HPDE6-E6E7 (cell line): ENCODE measurements at regions not wholly inside any gene's neighbourhood (a gene's known extent, or its start where the extent isn't known, plus 50 kb on each side); places are given as distances from the start of the nearest gene placed in this dataset.
"Not testable (repeated sequence)": the region's sequence is repeated elsewhere in the genome, so short reads cannot be mapped to it uniquely, and the experiment has no call there.

ENCODE experiments used
- DNase-seq: peaks from one replicate; pipeline ENCODE4 v3.0.0; 2011; ENCODE audit warnings: missing footprints; ENCODE audit errors: extremely low spot score

DNA sequence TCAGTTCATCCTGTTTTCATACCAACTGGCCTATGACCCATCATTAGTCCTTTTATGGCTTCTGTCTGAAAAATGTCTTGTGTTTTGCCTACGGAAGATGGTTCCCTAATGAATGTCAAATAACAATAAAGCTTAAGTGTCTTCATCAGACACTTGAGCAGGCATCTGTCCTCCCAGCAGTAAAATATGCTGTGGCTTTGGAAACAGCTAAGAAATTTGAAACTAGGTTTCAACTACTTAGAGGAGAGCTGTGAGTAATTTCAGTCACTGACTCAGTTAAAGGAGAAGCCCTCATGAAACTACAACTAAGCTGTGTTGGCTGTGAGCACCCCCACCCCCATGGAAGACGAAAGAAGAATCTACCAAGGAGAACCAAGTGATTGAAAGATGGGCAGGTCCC is 409.4 kb upstream of the PPP2R3A start:
- DNase-seq, result no peak

DNA sequence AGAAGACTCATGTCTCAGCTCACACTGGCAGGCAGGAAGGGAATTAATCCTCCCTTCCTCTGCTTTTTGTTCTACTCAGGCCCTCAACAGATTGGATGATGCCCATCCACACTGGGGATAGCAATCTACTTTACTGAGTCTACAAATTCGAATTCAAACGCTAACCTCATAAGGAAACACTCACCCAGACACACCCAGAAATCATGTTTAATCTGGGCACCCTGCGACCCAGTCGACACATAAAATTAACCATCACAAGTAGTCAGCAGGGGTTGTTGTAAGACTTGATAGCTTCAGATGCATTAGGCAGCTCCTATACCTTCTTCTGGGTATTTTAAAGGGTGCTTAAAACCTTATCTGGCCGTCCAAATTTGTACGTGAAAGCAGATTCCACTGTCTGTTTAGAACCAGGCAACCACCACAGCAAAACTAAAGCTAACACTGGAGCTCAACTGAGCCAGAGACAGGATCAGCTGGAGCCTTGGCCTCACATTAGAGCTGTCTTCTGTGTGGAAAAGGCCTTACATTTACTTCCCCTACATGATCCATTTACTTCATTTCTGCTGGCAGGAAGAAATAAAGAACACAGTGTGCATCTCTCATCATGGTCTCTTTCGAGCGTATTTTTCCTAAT is 407.3 kb upstream of the PPP2R3A start:
- DNase-seq, result no peak

DNA sequence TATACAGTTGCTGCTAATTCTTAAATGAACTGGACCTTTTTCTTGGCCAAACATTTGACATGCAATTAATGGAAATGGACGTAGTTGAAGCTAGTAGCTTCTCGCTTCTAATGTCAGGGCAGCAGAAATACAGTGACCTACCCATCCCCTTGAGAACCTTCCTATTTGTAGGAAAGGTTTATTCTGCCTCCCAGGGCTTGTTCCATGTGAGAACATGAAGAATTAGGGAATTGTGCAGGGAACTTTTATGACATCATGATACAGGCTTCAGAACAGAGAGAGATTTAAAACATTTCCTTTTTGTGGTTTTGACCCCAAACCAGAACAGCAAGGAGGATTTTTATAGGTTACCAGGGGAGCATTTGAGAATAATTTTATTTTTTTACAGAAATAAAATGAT is 406.6 kb upstream of the PPP2R3A start:
- DNase-seq, result no peak

DNA sequence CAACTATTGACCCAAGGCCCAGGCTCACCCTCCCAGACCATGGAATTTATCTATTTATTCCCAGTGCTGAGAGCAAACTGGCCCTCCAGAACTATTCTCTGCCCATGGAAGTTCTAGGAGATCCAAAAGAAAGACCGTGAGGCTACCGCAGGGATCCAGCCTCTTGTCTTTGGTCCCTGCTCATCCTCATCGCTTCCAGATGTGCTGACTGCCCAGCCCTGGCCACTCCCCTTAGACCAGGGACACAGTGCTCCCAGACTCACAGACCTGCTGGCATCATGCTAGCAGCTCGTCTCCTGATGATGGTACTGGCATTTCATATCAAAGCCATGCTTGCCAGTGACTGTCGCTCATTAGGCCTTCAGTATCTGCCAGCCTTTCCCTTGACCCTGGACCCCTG is 405.7 kb upstream of the PPP2R3A start:
- no peak for DNase-seq

DNA sequence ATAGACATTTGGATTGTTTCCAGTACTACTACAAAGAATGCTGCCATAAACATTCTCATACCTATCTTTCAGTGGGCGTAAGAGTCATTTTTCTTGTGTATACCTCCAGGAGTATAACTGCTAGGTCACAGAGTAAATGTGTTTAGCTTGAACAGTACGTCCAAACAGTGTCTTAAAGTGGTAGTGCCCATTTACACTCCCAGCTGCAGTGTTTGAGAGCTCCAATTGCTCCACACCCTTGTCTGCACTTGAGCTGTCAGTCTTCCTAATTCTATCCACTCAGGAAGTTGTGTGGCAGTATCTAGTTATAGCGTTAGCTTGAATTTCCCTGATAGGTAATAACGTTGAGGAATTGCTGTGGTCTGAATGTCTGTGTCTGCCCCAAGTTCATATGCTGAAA is 404.7 kb upstream of the PPP2R3A start:
- DNase-seq, result no peak

DNA sequence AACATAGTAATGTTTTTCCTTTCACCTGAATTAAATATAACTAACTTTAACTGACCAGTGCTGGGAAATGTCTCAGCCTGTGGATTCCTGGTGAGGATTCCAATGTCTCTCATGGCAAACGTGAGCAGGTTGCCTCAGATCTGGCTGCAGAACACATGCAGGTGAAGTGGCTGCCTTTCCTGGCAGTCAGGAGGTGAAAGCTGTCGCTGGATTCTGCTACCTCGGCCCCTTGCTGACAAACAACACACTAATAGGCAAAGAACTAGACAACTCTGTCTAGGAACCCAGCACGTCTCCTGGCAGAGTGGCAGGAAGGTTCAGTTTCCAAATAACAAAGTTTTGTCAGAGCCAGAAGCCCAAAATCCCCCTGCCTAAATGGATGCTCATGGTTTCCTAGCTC is 400.8 kb upstream of the PPP2R3A start:
- no peak for DNase-seq

DNA sequence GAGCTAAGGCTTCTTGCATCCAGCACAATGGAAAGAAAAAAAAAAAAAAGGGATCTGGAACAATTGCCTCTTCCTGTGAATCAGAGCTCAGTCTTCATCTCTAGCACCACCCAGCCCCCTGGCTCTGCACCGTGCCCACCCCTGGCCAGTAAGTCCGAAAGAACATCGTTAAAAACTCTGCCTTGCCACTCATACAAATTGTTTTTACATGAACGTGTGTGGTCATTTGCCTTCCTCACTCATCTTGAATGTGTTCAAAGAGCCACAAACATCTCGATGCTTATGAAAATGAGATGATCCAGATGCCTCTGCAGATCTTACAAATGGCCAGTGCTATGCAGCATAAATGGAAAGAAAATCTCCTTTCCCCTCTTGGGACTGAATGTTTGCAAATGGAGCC is 400.0 kb upstream of the PPP2R3A start:
- DNase-seq, result no peak

DNA sequence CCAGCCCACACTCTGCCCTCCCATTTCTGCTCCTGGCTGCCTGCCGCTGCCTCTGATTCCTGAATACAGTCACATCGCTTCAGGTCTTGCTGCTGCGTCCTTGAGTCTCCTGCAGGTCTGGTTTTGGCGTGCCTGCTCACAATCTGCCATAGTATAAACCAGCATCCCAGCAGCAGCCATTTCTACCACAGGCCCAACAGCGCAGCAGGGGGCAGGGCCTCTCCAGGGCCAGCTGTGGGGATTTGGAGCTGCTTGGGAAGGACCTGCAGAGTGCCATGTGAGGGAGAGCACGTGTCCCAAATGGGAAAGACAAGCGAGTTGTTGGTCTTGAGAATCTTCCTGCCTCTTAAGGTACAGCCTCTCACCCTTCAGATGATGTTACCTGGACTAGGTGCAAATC is 398.3 kb upstream of the PPP2R3A start:
- DNase-seq, result no peak

DNA sequence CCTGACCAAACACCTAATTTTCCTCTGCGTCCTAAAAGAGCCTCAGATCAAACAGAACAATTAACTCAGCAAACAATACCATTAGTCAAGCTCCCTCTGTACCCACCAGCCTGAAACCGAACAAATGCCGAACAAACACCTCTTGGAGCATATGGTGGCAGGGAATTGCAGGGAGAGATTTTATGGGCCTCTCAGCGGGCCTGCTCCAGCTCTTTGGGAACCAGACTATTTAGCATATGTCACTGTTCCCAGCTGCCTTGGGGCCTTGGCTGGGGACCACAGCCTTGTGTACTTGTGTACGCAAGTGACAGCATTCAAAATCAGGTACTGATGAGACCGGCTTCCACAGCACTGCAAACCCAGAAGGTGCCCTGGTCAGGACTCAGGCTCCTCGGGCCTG is 388.8 kb upstream of the PPP2R3A start:
- no peak for DNase-seq

DNA sequence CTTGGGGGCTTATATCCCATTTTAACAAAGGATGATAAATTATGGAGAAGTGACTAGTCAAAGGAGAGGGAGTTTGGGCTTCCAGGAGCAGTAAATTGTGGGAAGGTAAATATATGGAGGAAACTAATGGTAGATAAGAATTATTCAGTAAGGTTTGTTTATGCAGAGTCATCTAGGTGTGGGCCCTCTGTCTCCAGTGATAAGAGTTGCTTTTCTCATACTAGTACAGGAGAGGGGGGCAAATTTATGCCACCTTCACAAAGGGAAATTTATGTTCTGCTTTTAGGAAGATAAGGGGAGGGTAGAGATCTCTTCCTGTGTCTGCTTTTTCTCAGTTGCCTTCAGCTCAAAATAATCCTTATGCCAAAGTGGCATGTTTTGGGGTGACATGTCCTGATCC is 383.7 kb upstream of the PPP2R3A start:
- DNase-seq, result no peak

DNA sequence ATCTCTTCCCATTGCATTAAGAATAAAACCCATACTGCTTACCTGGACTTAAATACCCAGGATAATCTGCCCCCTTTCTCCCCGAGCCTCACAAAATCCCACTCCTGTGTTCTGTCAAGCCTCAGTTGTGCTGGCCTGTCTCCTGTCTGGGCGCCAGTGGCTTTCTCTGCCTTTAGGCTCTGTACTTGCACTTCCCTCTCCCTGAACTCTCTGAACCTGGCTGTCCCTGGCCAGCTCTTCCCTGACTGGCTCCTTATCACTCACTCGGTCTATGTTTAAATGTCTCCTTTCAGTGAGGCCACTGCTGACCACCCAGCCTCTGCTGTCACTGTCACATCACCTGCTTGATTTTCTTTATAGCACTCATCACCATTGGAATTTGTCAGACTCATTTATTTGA is 382.7 kb upstream of the PPP2R3A start:
- DNase-seq, result no peak

DNA sequence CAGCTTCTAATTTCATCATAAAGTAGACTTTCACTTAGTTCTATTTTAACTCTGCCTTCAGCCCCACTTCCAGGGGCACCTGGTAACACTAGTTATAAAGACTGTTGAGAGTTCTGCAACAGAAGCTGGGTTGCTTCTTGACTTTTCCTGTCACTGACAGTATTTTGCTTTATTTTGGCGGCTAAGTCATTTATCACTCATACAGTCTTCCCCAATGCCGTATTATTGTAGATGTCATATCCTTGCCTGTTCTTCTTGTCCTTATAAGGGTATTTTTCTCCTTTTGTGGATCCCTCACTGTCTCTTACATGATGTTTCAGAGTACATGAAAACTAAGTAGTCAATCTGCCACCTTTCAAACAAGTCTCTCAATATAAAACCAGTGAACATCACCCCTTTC is 369.0 kb upstream of the PPP2R3A start:
- no peak for DNase-seq

DNA sequence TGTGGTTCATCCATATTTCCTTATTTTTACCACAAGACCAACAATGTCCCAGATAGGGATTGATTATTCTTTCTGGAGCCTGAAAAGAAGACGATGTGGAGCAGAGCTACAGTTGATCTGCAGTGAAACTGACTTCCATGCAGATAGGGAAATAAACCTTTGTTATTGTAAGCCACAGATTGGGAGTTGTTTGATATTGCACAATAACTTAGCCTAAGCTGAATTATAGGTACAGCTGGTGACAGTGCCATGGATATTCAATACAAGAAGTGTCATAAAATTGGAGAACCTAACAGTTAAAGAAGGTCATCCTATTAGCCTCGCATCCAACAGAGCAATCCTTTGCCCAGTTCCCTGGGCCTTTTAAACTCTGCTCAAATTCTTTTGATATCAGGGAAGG is 367.7 kb upstream of the PPP2R3A start:
- no peak for DNase-seq

DNA sequence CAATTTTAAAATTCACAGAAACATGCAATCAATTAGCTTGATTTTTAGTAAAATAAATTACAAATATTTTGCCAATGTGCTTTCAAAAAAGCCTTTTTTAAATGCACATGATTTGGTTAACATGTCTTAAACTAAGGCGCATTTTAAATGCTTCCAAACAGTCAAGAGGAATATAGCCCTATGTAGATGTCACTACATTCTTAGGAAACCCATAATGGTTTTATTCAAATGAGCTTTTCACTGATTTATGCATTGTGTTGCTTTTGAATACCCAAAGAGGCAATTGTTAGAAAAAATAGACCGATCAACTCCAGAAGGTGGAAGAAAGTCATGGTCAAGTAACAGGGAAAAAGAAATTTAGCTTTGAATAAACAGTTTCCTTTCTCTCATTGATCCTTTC is 366.9 kb upstream of the PPP2R3A start:
- DNase-seq, result no peak

DNA sequence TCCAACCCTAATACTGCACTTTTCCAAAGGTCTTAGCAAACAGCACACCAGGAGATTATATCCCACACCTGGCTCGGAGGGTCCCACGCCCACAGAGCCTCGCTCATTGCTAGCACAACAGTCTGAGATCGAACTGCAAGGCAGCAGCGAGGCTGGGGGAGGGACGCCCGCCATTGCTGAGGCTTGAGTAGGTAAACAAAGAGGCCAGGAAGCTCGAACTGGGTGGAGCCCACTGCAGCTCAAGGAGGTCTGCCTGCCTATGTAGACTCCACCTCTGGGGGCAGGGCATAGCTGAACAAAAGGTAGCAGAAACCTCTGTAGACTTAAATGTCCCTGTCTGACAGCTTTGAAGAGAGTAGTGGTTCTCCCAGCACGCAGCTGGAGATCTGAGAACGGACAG is 361.0 kb upstream of the PPP2R3A start:
- not testable (repeated sequence) for DNase-seq

DNA sequence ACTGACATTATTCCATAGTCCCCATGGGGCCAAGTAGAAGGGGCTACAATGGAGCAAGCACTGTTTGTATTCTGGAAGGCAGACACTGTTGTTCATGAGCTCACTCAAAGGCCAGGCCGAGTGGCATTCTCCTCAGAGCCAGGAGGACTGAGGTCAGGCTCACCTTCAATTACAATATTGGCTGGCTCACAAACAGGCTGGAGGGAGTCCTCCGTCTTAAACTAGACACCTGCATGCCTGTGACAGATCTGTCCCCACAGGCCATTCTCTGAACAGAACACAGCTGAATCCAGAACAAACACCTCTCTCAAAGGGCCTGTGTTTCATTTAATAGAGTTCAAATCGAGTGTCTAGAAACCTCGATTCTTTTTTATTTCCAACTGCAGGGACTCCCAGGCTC is 347.4 kb upstream of the PPP2R3A start:
- no peak for DNase-seq

DNA sequence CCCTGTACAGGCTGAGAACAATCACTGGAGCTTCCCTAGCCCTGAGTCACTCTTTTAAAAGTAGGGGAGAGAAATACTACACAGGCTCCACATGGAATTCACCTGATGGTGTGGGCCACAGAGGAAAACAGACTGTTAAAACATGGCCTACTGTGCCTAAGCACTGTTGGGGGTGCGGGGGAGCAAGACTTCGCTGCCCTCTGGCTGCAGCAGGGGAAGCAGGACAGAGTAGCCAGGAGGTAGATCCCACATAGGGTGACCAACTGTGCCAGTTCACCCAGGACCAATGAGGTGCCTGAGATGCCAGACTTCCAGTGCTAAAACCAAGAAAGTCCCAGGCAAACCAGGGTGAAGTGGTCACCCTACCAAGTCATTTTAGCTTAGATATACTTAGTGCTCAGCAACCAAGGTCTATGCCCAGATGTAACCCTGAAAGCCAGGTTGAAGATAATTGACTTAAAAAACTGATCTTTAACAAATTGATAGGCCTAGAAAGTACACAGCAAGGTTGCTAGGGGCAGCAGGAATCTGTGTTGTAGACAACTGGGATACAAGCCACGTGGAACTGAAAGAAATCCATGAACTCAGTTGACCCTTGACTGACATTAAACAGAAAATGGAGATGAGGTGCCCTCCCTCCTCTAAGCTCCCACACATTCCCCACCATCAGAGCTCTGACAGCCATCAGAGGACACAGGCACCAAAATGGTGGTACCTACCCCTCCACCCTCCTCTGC is 344.2 kb upstream of the PPP2R3A start:
- DNase-seq, result no peak

DNA sequence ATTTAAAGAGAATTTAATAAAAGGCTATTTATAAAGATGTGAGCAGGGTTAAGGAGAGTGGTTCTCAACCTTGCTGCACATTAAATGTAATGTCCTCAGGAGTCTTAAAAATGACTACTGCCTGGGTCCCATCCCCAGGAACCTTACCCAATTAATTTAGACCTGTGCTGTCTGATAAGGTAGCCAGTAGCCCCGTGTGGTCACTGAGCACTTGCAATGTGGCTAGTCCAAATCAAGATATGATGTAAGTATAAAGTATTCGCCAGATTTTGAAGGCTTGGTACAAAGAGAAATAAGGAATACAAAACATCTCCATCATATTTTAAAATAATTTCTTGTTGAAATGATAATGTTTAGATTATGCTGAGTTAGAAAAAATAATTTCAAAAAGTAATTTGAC is 343.3 kb upstream of the PPP2R3A start:
- no peak for DNase-seq

DNA sequence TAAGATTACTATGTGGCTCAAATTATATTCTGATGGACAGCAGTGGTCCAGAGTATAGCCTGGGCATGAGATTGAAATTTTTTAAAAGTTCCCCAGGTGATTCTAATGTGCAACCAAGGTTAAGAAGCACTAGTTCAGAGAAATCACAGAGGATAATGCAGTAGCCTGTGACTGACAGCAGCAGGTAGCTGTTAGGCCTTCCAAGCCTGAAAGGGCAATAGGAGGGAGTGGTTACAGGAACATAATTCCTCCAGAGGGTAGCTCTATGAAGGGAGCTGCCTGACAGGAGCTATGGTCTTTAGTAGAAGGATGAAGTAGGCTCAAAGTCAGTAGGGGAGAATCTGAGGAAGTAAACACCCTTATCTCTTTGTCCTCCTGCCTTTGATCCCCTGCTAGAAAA is 342.9 kb upstream of the PPP2R3A start:
- no peak for DNase-seq

DNA sequence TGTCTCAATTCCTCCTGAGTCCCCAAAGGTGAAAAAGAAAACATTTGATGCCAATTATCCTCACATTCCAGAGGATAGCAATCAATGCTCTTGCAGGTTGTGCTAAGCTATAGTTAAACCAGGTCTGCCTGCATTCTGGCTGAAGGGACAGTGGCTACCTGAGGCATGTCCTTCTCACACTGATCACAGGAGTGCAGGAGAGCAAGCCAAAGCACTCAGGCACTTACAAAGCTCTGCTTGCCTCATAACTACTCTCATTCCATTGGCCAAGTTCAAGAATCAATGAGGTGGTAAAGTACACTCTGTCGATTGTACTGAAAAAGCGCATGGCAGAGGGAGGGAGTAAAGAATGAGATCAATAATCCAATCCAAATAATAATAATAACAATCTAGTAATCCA is 342.0 kb upstream of the PPP2R3A start:
- DNase-seq, result no peak

DNA sequence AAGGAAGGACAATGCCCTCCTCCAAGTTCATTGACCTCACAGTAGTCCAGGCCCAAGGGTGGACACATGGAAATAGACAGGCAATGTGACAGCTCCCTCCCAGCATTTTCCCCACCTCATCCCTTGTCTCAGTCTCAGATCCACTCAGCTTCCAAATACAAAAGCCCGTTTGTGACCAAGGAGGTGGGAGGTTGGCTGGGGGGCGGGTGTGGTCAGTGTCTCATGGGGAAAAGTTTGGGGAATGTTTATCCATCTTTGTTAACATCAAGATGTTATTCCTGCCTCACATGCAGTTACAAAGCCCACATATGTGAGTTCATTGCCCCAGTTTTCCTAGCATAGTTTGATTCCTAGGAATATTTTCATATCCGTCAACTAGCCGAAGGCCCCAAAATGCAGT is 338.5 kb upstream of the PPP2R3A start:
- DNase-seq, result no peak

DNA sequence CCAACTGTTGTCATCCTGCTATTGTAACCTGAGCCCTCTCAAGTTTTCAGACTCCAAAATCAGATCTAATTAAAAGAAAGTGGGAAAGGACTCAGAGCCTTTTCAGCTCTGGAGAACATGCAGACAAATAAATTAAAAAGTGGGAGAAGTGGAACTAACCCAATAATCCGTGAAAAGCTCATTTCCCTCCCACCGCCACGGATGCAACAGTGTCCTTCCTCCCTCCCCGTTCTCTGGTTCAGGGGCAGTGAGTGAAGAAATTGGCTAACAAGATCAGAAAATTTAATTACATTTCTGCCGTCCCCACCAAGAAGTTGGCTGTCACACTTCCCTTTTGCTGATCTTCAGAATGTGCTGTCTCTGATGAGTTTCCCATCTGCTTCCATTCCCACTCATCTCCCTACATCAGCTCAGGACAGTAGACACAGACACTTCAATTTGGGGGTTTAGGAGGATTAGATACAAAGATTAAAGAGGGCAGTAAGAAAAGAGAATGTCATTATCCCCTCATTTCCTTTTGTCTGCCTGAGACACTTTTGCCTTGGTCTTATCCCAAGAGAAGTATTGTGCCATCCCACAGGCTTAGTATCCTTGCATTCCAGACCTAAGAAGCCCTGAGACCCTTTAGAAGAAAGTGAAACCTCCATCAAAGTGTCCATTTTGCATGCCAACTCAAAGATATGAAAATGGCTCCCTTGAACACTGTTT is 335.7 kb upstream of the PPP2R3A start:
- no peak for DNase-seq

DNA sequence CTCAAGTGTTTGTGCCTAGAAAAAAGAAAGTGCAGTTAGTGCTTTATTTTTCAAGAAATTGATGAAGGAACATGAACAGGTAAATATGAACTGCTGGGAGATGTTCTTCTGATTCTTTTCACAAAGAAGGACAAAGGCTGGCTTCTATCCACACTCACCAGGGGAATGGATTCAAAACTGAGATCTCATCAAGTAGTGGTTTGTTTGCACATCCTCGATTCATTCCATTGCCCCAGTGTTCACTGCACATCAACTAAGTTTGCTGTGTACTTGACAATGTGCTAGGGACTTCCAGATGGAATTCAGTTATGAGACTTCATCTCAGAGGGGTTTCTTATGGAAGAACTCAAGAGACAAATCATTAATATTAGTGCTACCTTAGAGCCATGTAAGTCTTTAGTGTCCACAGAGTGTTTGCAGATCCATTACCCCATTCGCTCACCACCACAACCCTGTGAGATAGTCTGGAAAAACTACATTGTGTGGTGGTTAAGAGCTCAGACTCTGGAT is 332.9 kb upstream of the PPP2R3A start:
- no peak for DNase-seq
